A549 (cell line): ENCODE measurements at regions not wholly inside any gene's neighbourhood (a gene's known extent, or its start where the extent isn't known, plus 50 kb on each side); places are given as distances from the start of the nearest gene placed in this dataset.

Experiments used
- EP300 ChIP-seq, 2 experiments: fragments of >200 bp; sonication (Bioruptor Twin); formaldehyde crosslinking; IDR thresholded peaks; 2 replicates in 1 of 2; 3 replicates in 1 of 2; pipeline ENCODE4 v1.6.1; 2016 to 2017
- HDAC2 ChIP-seq: fragments of 200-600 bp; sonication (generic); IDR thresholded peaks from 2 replicates; pipeline ENCODE4 v1.6.1; 2016

GRCh38 chr2:203802342-203803052, 65.1 kb upstream of the CTLA4 start:
- no peak for TF ChIP-seq HDAC2
- no peak for TF ChIP-seq EP300 (IDR thresholded peaks at IDR 0.05)
